ENCODE measurements at regions not wholly inside any gene's neighbourhood (a gene's known extent, or its start where the extent isn't known, plus 50 kb on each side); places are given as distances from the start of the nearest gene placed in this dataset.

GRCh38 chr2:41475959-41476358, 571.9 kb upstream of the PKDCC start (continued):
- TF ChIP-seq TFCP2L1 (CRISPR knock-in tag; IDR thresholded peaks at IDR 0.05): no peak
- TF ChIP-seq ZSCAN20 (CRISPR knock-in tag; IDR thresholded peaks at IDR 0.05): no peak
- no peak for TF ChIP-seq RNF2 (IDR thresholded peaks at IDR 0.05; ENCODE audit: borderline replicate concordance, low read depth)
- no peak for TF ChIP-seq BCL3 (IDR thresholded peaks at IDR 0.05)
- no peak for TF ChIP-seq NPAS2 (CRISPR knock-in tag; IDR thresholded peaks at IDR 0.05; ENCODE audit: borderline replicate concordance)
- no peak for TF ChIP-seq NFE2L2 (conservative IDR thresholded peaks at IDR 0.05; ENCODE audit: low read length)
- TF ChIP-seq PBX3 (IDR thresholded peaks at IDR 0.05): no peak

GRCh38 chr2:41482659-41483058, 565.2 kb upstream of the PKDCC start:
- no peak for ATAC-seq
- ChIA-PET CTCF (no interaction called here), POLR2A (no interaction called here)
- Histone ChIP-seq H3K4me2 (no peak overlapping the region), H3K9me3 (no peaks in the 10 kb centered on the region), H3K27ac (no peak overlapping the region), H3K4me1 (no peaks in the 10 kb centered on the region), H3K4me3 (no peak overlapping the region)
- 25% methylated on average over 4 of the region's 4 CpGs for WGBS (ENCODE audit: missing lambda C conversion rate)
- no peak for DNase-seq (ENCODE audit: low read depth in 1 of 2, low spot score in 1 of 2)
- no peak for FAIRE-seq
- no peak for TF ChIP-seq SMC3 (IDR thresholded peaks at IDR 0.05)
- TF ChIP-seq ZC3H11A (IDR thresholded peaks at IDR 0.05): no peak
- no peak for TF ChIP-seq ZFP36 (IDR thresholded peaks at IDR 0.05; ENCODE audit: borderline replicate concordance, partially characterized antibody)
- no peak for TF ChIP-seq JUNB (IDR thresholded peaks at IDR 0.05)
- TF ChIP-seq NPAS2 (CRISPR knock-in tag; IDR thresholded peaks at IDR 0.05; ENCODE audit: borderline replicate concordance): no peak
- TF ChIP-seq NR3C1 (IDR thresholded peaks at IDR 0.05): no peak
- TF ChIP-seq PBX3 (IDR thresholded peaks at IDR 0.05): no peak
- TF ChIP-seq TP53 (CRISPR knock-in tag; IDR thresholded peaks at IDR 0.05): no peak
- TF ChIP-seq JUN (IDR thresholded peaks at IDR 0.05): no peak
- TF ChIP-seq REST (IDR thresholded peaks at IDR 0.05): no peak
- TF ChIP-seq FOSB (CRISPR knock-in tag; IDR thresholded peaks at IDR 0.05): no peak
- no peak for TF ChIP-seq KDM1A (IDR thresholded peaks at IDR 0.05; ENCODE audit: low read depth)
- no peak for TF ChIP-seq EHMT2 (IDR thresholded peaks at IDR 0.05; ENCODE audit: low read depth)
- no peak for TF ChIP-seq CBX2 (IDR thresholded peaks at IDR 0.05; ENCODE audit: borderline replicate concordance, low read depth)
- TF ChIP-seq RCOR1 (IDR thresholded peaks at IDR 0.05; ENCODE audit: low read depth, low read length): no peak
- TF ChIP-seq ESRRA (IDR thresholded peaks at IDR 0.05; ENCODE audit: borderline replicate concordance, low read length): no peak
- no peak for TF ChIP-seq RFX5 (IDR thresholded peaks at IDR 0.05)
- TF ChIP-seq ELK1 (IDR thresholded peaks at IDR 0.05; ENCODE audit: low read depth, low read length): no peak
- no peak for TF ChIP-seq EHF (CRISPR knock-in tag; IDR thresholded peaks at IDR 0.05)
- no peak for TF ChIP-seq CHD2 (IDR thresholded peaks at IDR 0.05; ENCODE audit: low read length, partially characterized antibody)

All from A549 (cell line).